Activated CD8-positive, alpha-beta T cell treated with anti-CD3 and anti-CD28 coated beads for 36 hours (primary cell): ENCODE measurements at regions not wholly inside any gene's neighbourhood (a gene's known extent, or its start where the extent isn't known, plus 50 kb on each side); places are given as distances from the start of the nearest gene placed in this dataset.
"Not testable (repeated sequence)": the region's sequence is repeated elsewhere in the genome, so short reads cannot be mapped to it uniquely, and the experiment has no call there.

Experiments used
- ATAC-seq: fragments of 200-7000 bp; cut with Tn5 transposase; one replicate; pipeline ENCODE4 v1.10.0; 2021; ENCODE audit warnings: mild to moderate bottlenecking, moderate library complexity
- CTCF ChIA-PET: fragments of 350-600 bp; sonication (Branson Sonifier 250); formaldehyde crosslinking; loops from one replicate; lab custom pipeline; 2021; ENCODE audit warnings: antibody characterized with exemption; lab: Charles Lee
- POLR2A ChIA-PET: fragments of 350-600 bp; sonication (Branson Sonifier 250); formaldehyde crosslinking; loops from one replicate; lab custom pipeline; 2021; ENCODE audit warnings: antibody characterized with exemption; lab: Charles Lee
- DNase-seq: peaks from one replicate; pipeline ENCODE4 v3.0.0-alpha.2; 2020
- H3K27ac Mint-ChIP-seq: one replicate; pipeline ENCODE4 v1.8.0; 2021; ENCODE audit warnings: mild to moderate bottlenecking, mixed read lengths
- H3K27me3 Mint-ChIP-seq: one replicate; pipeline ENCODE4 v1.8.0; 2021; ENCODE audit warnings: mixed read lengths
- H3K36me3 Mint-ChIP-seq: one replicate; pipeline ENCODE4 v1.8.0; 2021; ENCODE audit warnings: low read depth, mixed read lengths
- H3K4me1 Mint-ChIP-seq: one replicate; pipeline ENCODE4 v1.8.0; 2021; ENCODE audit warnings: low read depth, mixed read lengths
- H3K4me3 Mint-ChIP-seq: one replicate; pipeline ENCODE4 v1.8.0; 2021; ENCODE audit warnings: mild to moderate bottlenecking, moderate library complexity, mixed read lengths
- H3K9me3 Mint-ChIP-seq: one replicate; pipeline ENCODE4 v1.8.0; 2021; ENCODE audit warnings: mixed read lengths
- CTCF ChIP-seq: fragments of 200-600 bp; IDR thresholded peaks from one replicate; pipeline ENCODE4 v1.8.0; 2022; ENCODE audit warnings: antibody characterized with exemption, mild to moderate bottlenecking
- intact Hi-C: fragments of 100-400 bp; cut with micrococcal nuclease; formaldehyde crosslinking; loops from one replicate; pipeline ENCODE4 v1.10.0; 2022

GRCh38 chr13:43946281-43946680 lies 66.6 kb downstream of the LACC1 start:
- intact Hi-C loops, result no loop called here
- Mint-ChIP-seq H3K36me3 (no peaks in the 10 kb centered on the region), H3K9me3 (no peaks in the 10 kb centered on the region), H3K27me3 (peaks cover 4% of the 10 kb centered on the region), H3K4me1 (no peaks in the 10 kb centered on the region), H3K27ac (no peak overlapping the region), H3K4me3 (no peak overlapping the region)
- POLR2A ChIA-PET, result no interaction called here
- TF ChIP-seq CTCF, result no peak
- CTCF ChIA-PET, result no interaction called here
- DNase-seq (no peak), ATAC-seq (no peak)

- CTCF ChIA-PET, result no interaction called here
Measured at GRCh38 chr13:43947897-43948458, 68.3 kb downstream of the LACC1 start.

GRCh38 chr13:43953370-43953769 lies 73.7 kb downstream of the LACC1 start:
- ChIA-PET POLR2A (no interaction called here), CTCF (interaction anchor here (1.4 kb wide), 1 partner anchor 12 kb away, joined by 3 read pairs; no protein-coding TSS in a partner anchor)
- no peaks in the 10 kb centered on the region for H3K4me1 Mint-ChIP-seq
- DNase-seq (no peak), ATAC-seq (no peak)
- no peaks in the 10 kb centered on the region for H3K36me3 Mint-ChIP-seq
- no peak overlapping the region for H3K4me3 Mint-ChIP-seq
- H3K27me3 Mint-ChIP-seq, result peaks cover 19% of the 10 kb centered on the region
- H3K27ac Mint-ChIP-seq, result no peak overlapping the region
- H3K9me3 Mint-ChIP-seq, result no peaks in the 10 kb centered on the region
- TF ChIP-seq CTCF, result no peak
- intact Hi-C loops, result no loop called here

More at GRCh38 chr13:43947897-43948458, 68.3 kb downstream of the LACC1 start:
- no peak for TF ChIP-seq CTCF
- DNase-seq (no peak), ATAC-seq (no peak)
- Mint-ChIP-seq H3K4me1 (no peaks in the 10 kb centered on the region), H3K4me3 (no peak overlapping the region), H3K36me3 (no peaks in the 10 kb centered on the region), H3K9me3 (no peaks in the 10 kb centered on the region), H3K27ac (no peak overlapping the region), H3K27me3 (peaks cover 5% of the 10 kb centered on the region)
- intact Hi-C loops, result no loop called here
- POLR2A ChIA-PET, result no interaction called here

- H3K9me3 Mint-ChIP-seq, DNase-seq, H3K27ac Mint-ChIP-seq, intact Hi-C loops, H3K4me3 Mint-ChIP-seq, ATAC-seq, CTCF ChIA-PET, POLR2A ChIA-PET, H3K4me1 Mint-ChIP-seq, H3K36me3 Mint-ChIP-seq: not testable (repeated sequence)
- peaks cover 17% of the 10 kb centered on the region for H3K27me3 Mint-ChIP-seq
Measured at GRCh38 chr13:43956975-43957374, 77.3 kb downstream of the LACC1 start.

- Mint-ChIP-seq H3K27me3 (peaks cover 10% of the 10 kb centered on the region), H3K4me3 (no peak overlapping the region), H3K9me3 (no peaks in the 10 kb centered on the region), H3K27ac (no peak overlapping the region), H3K36me3 (no peaks in the 10 kb centered on the region), H3K4me1 (no peaks in the 10 kb centered on the region)
- ATAC-seq, result no peak
- ChIA-PET CTCF (no interaction called here), POLR2A (no interaction called here)
- DNase-seq, result no peak
- TF ChIP-seq CTCF, result no peak
- intact Hi-C loops, result no loop called here
Measured at GRCh38 chr13:43959291-43959690, 79.6 kb downstream of the LACC1 start.
